RWPE2 (cell line): ENCODE measurements at regions not wholly inside any gene's neighbourhood (a gene's known extent, or its start where the extent isn't known, plus 50 kb on each side); places are given as distances from the start of the nearest gene placed in this dataset.

Experiments used
- ATAC-seq: fragments of 200-7000 bp; cut with Tn5 transposase; 3 replicates; pipeline ENCODE4 v1.9.1; 2021; ENCODE audit warnings: low read depth
- DNase-seq: peaks from one replicate; pipeline ENCODE4 v3.0.0-alpha.2; 2020; ENCODE audit warnings: low spot score
- H3K27ac ChIP-seq: fragments of 450-650 bp; 2 replicates; pipeline ENCODE4 v1.5.1; 2017; ENCODE audit warnings: mild to moderate bottlenecking; ENCODE audit not compliant: poor library complexity, severe bottlenecking
- H3K27me3 ChIP-seq: fragments of 250-450 bp; sonication (Bioruptor Pico); 2 replicates; pipeline ENCODE4 v1.5.1; 2021; ENCODE audit warnings: mild to moderate bottlenecking, moderate library complexity; ENCODE audit not compliant: insufficient read depth, poor library complexity, severe bottlenecking
- H3K36me3 ChIP-seq: fragments of 250-450 bp; sonication (Bioruptor Pico); 2 replicates; pipeline ENCODE4 v1.5.1; 2020; ENCODE audit warnings: low read depth, mild to moderate bottlenecking, moderate library complexity
- H3K4me1 ChIP-seq: fragments of 250-450 bp; sonication (Bioruptor Pico); 2 replicates; pipeline ENCODE4 v1.5.1; 2021; ENCODE audit warnings: mild to moderate bottlenecking, moderate library complexity; ENCODE audit not compliant: insufficient read depth, poor library complexity, severe bottlenecking
- H3K4me3 ChIP-seq: fragments of 250-450 bp; sonication (Bioruptor Pico); 2 replicates; pipeline ENCODE4 v1.5.1; 2021; ENCODE audit warnings: mild to moderate bottlenecking, moderate library complexity; ENCODE audit not compliant: severe bottlenecking
- H3K9me3 ChIP-seq: fragments of 250-450 bp; sonication (Bioruptor Pico); 2 replicates; pipeline ENCODE4 v1.5.1; 2021; ENCODE audit warnings: mild to moderate bottlenecking, moderate library complexity; ENCODE audit not compliant: severe bottlenecking
- CTCF ChIP-seq: fragments of 450-650 bp; IDR thresholded peaks from one replicate; pipeline ENCODE4 v1.5.1; 2017; ENCODE audit warnings: mild to moderate bottlenecking, moderate library complexity; ENCODE audit not compliant: poor library complexity, severe bottlenecking

- peaks cover 18% of the 10 kb centered on the region for H3K4me1 ChIP-seq
- DNase-seq (no peak), ATAC-seq (peak; percentile 91)
- no peaks in the 10 kb centered on the region for H3K27me3 ChIP-seq
- no peaks in the 10 kb centered on the region for H3K9me3 ChIP-seq
- H3K27ac ChIP-seq: no peak overlapping the region
- TF ChIP-seq CTCF: no peak
- no peaks in the 10 kb centered on the region for H3K36me3 ChIP-seq
- H3K4me3 ChIP-seq: no peak overlapping the region
Measured at GRCh38 chr4:158025131-158025530, 147.7 kb downstream of the GASK1B start.

GRCh38 chr4:158020734-158021346 lies 152.0 kb downstream of the GASK1B start:
- ATAC-seq (peak; percentile 85), DNase-seq (no peak)
- Histone ChIP-seq H3K9me3 (no peaks in the 10 kb centered on the region), H3K27ac (peak overlapping the region; percentile 88), H3K4me1 (peaks cover 25% of the 10 kb centered on the region), H3K27me3 (no peaks in the 10 kb centered on the region), H3K36me3 (no peaks in the 10 kb centered on the region), H3K4me3 (no peak overlapping the region)
- TF ChIP-seq CTCF: no peak

GRCh38 chr4:158020176-158020575 lies 152.6 kb downstream of the GASK1B start:
- Histone ChIP-seq H3K27me3 (no peaks in the 10 kb centered on the region), H3K4me3 (no peak overlapping the region), H3K36me3 (no peaks in the 10 kb centered on the region), H3K4me1 (peaks cover 22% of the 10 kb centered on the region), H3K27ac (peak overlapping the region; percentile 88), H3K9me3 (no peaks in the 10 kb centered on the region)
- DNase-seq (no peak), ATAC-seq (peak; percentile 57)
- no peak for TF ChIP-seq CTCF

- peaks cover 29% of the 10 kb centered on the region for H3K4me1 ChIP-seq
- no peaks in the 10 kb centered on the region for H3K9me3 ChIP-seq
- H3K4me3 ChIP-seq: no peak overlapping the region
- TF ChIP-seq CTCF: no peak
- no peaks in the 10 kb centered on the region for H3K36me3 ChIP-seq
- ATAC-seq (no peak), DNase-seq (no peak)
- no peaks in the 10 kb centered on the region for H3K27me3 ChIP-seq
- H3K27ac ChIP-seq: no peak overlapping the region
Measured at GRCh38 chr4:158018831-158019230, 154.0 kb downstream of the GASK1B start.

GRCh38 chr4:158018221-158018830 lies 154.5 kb downstream of the GASK1B start:
- Histone ChIP-seq H3K36me3 (no peaks in the 10 kb centered on the region), H3K27ac (no peak overlapping the region), H3K9me3 (no peaks in the 10 kb centered on the region), H3K27me3 (no peaks in the 10 kb centered on the region), H3K4me1 (peaks cover 29% of the 10 kb centered on the region), H3K4me3 (no peak overlapping the region)
- no peak for DNase-seq
- TF ChIP-seq CTCF: no peak
- ATAC-seq: no peak
